Endodermal cell (in vitro differentiated cells): ENCODE measurements at regions not wholly inside any gene's neighbourhood (a gene's known extent, or its start where the extent isn't known, plus 50 kb on each side); places are given as distances from the start of the nearest gene placed in this dataset.

Experiments used
- DNase-seq: peaks from one replicate; pipeline ENCODE4 v3.0.0-alpha.2; 2017
- H3K27ac ChIP-seq: 2 replicates; pipeline ENCODE4 v1.5.1; 2013; ENCODE audit warnings: mild to moderate bottlenecking, low read depth, low read length, moderate library complexity
- H3K27me3 ChIP-seq: 2 replicates; pipeline ENCODE4 v1.6.1; 2013; ENCODE audit warnings: mild to moderate bottlenecking, low read length, moderate library complexity; ENCODE audit not compliant: insufficient read depth, control insufficient read depth, poor library complexity, severe bottlenecking
- H3K36me3 ChIP-seq: 2 replicates; pipeline ENCODE4 v1.7.0; 2013; ENCODE audit warnings: mild to moderate bottlenecking, low read length, moderate library complexity; ENCODE audit not compliant: control insufficient read depth, insufficient read depth
- H3K4me1 ChIP-seq: one replicate; pipeline ENCODE4 v1.7.0; 2013; ENCODE audit warnings: low read length; ENCODE audit not compliant: control insufficient read depth, insufficient read depth
- H3K4me3 ChIP-seq: 2 replicates; pipeline ENCODE4 v1.5.1; 2013; ENCODE audit warnings: mild to moderate bottlenecking, low read length, moderate library complexity
- H3K9ac ChIP-seq: 2 replicates; pipeline ENCODE4 v1.6.1; 2013; ENCODE audit warnings: mild to moderate bottlenecking, low read length, moderate library complexity; ENCODE audit not compliant: poor library complexity, severe bottlenecking; ENCODE audit errors: extremely low read depth
- H3K9me3 ChIP-seq: 2 replicates; pipeline ENCODE4 v1.6.1; 2013; ENCODE audit warnings: mild to moderate bottlenecking, low read length, moderate library complexity; ENCODE audit not compliant: control insufficient read depth
- H3K27ac Mint-ChIP-seq: 2 replicates; pipeline ENCODE4 v1.8.0; 2020; ENCODE audit warnings: mixed read lengths
- H3K27me3 Mint-ChIP-seq: 2 replicates; pipeline ENCODE4 v1.8.0; 2021; ENCODE audit warnings: mild to moderate bottlenecking, mixed read lengths; ENCODE audit not compliant: insufficient read depth
- H3K36me3 Mint-ChIP-seq: 2 replicates; pipeline ENCODE4 v1.8.0; 2020; ENCODE audit warnings: low read depth, mixed read lengths
- H3K4me1 Mint-ChIP-seq: 2 replicates; pipeline ENCODE4 v1.8.0; 2020; ENCODE audit warnings: mixed read lengths
- H3K4me3 Mint-ChIP-seq: 2 replicates; pipeline ENCODE4 v1.8.0; 2020; ENCODE audit warnings: mild to moderate bottlenecking, moderate library complexity, mixed read lengths
- H3K9me3 Mint-ChIP-seq: 2 replicates; pipeline ENCODE4 v1.8.0; 2020; ENCODE audit warnings: mild to moderate bottlenecking, mixed read lengths
- CTCF ChIP-seq: fragments of 200-600 bp; sonication (generic); conservative IDR thresholded peaks from 2 replicates; pipeline ENCODE4 v1.5.0; 2021; ENCODE audit warnings: antibody characterized with exemption, mild to moderate bottlenecking
- WGBS, 2 experiments: methylation state at CpG; one replicate each; pipeline versions ENCODE4 v1.1.5 to v1.1.7; 2013; ENCODE audit warnings: missing lambda C conversion rate in 2 of 2, mixed read lengths in 1 of 2; ENCODE audit not compliant: insufficient coverage in 1 of 2, insufficient read length in 1 of 2; 5-methylcytosine and 5-hydroxymethylcytosine counted together

- Histone ChIP-seq H3K36me3 (no peaks in the 10 kb centered on the region), H3K9me3 (no peaks in the 10 kb centered on the region), H3K4me3 (no peak overlapping the region), H3K4me1 (no peaks in the 10 kb centered on the region), H3K9ac (no peak overlapping the region), H3K27ac (no peak overlapping the region), H3K27me3 (no peaks in the 10 kb centered on the region)
- Mint-ChIP-seq H3K9me3 (peaks cover 11% of the 10 kb centered on the region), H3K36me3 (no peaks in the 10 kb centered on the region), H3K4me3 (no peak overlapping the region), H3K4me1 (no peaks in the 10 kb centered on the region), H3K27me3 (no peaks in the 10 kb centered on the region), H3K27ac (no peak overlapping the region)
- 86 to 96% methylated on average over 1 to 2 of the region's 2 CpGs for WGBS, 2 experiments
- no peak for TF ChIP-seq CTCF
- DNase-seq, result no peak
These were observed 250.5 kb upstream of the IGFBP7 start for GRCh38 chr4:57360681-57361080.

DNA sequence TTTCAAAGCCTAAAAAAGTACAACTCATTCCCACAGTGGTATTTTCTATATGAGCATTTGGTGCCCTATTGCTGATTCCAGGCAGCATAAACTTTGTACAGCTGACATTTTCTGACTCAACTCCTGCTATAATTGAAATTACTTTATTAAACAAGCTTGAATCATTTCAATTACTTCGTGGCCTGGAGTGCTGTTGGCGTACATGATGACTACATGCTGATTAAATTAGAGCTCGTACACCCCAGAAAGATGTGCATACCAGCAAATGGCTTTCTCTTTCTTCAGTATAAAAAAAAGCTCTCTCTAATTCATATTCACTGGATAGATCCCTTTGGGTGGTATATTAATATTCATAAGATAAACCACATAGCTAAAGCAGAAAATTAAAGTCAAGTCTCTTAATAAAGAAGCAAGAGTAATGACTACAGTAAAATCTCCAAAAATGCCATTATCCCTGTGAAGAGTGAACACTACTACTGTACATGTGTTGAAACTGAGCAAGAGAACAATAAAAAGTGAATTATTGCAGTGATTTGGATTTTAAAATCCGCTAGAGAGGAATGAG is 245.0 kb upstream of the IGFBP7 start:
- no peak for DNase-seq
- Histone ChIP-seq H3K9me3 (no peaks in the 10 kb centered on the region), H3K27me3 (no peaks in the 10 kb centered on the region), H3K4me1 (no peaks in the 10 kb centered on the region), H3K36me3 (no peaks in the 10 kb centered on the region), H3K9ac (no peak overlapping the region), H3K4me3 (no peak overlapping the region), H3K27ac (no peak overlapping the region)
- Mint-ChIP-seq H3K36me3 (no peaks in the 10 kb centered on the region), H3K4me1 (no peaks in the 10 kb centered on the region), H3K9me3 (peaks cover 2% of the 10 kb centered on the region), H3K4me3 (no peak overlapping the region), H3K27ac (no peak overlapping the region), H3K27me3 (no peaks in the 10 kb centered on the region)
- WGBS, 2 experiments, result 94 to 100% methylated on average over 1 to 4 of the region's 4 CpGs
- no peak for TF ChIP-seq CTCF

DNA sequence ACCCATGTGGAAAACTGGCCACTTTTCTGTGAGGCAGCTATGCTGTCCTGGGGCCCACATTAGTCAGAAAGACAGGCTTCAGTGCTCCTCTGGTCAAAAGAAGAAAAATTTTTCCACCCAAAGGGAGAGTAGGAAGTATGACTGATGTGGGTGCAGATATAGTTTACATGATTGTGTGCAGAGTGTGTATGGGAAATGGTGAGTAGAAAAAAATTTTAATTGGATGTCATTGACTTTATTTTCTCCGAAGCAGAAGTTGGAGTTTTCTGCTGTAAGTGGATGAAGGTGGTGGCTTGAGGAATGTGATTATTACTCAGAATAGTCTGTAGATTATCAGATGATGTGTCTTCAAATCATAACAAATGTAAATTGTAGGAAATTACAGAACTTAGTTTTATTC is 241.5 kb upstream of the IGFBP7 start:
- no peaks in the 10 kb centered on the region for H3K9me3 ChIP-seq

More for the DNA sequence above, 241.5 kb upstream of the IGFBP7 start:
- peaks cover 2% of the 10 kb centered on the region for H3K27me3 Mint-ChIP-seq
- no peak overlapping the region for H3K4me3 Mint-ChIP-seq
- DNase-seq, result no peak
- no peaks in the 10 kb centered on the region for H3K27me3 ChIP-seq
- no peaks in the 10 kb centered on the region for H3K36me3 ChIP-seq
- 80 to 88% methylated on average over 1 of the region's 1 CpG for WGBS, 2 experiments
- no peak overlapping the region for H3K27ac ChIP-seq
- H3K4me3 ChIP-seq, result no peak overlapping the region
- H3K4me1 ChIP-seq, result no peaks in the 10 kb centered on the region
- no peak for TF ChIP-seq CTCF
- no peak overlapping the region for H3K9ac ChIP-seq
- H3K9me3 Mint-ChIP-seq, result no peaks in the 10 kb centered on the region
- H3K27ac Mint-ChIP-seq, result no peak overlapping the region
- no peaks in the 10 kb centered on the region for H3K36me3 Mint-ChIP-seq
- no peaks in the 10 kb centered on the region for H3K4me1 Mint-ChIP-seq
